ENCODE measurements at regions not wholly inside any gene's neighbourhood (a gene's known extent, or its start where the extent isn't known, plus 50 kb on each side); places are given as distances from the start of the nearest gene placed in this dataset.

- Histone ChIP-seq H3K4me3 (replicated peaks in 1 of 2; ENCODE audit: low read depth in 1 of 2, low read length in 2 of 2) (no peak overlapping the region), H3K27ac (ENCODE audit: low read depth, low read length) (no peak overlapping the region), H3K4me1 (ENCODE audit: control insufficient read depth in 1 of 2, insufficient read depth in 2 of 2, low read length in 2 of 2) (no peaks in the 10 kb centered on the region), H3K36me3 (ENCODE audit: control insufficient read depth in 1 of 2, insufficient read depth in 2 of 2, low read length in 2 of 2) (no peaks in the 10 kb centered on the region), H3K9me2 (ENCODE audit: insufficient read depth) (no peaks in the 10 kb centered on the region), H3K9me3 (ENCODE audit: control insufficient read depth in 1 of 2, insufficient read depth in 1 of 2, low read depth in 1 of 2, low read length in 2 of 2) (no peaks in the 10 kb centered on the region), H3K9ac (ENCODE audit: low read length) (no peak overlapping the region), H3K79me2 (ENCODE audit: insufficient read depth, low read length) (no peaks in the 10 kb centered on the region), H4K20me1 (ENCODE audit: insufficient read depth) (no peaks in the 10 kb centered on the region), H3K27me3 (ENCODE audit: insufficient read depth, low read length) (no peaks in the 10 kb centered on the region), H2AFZ (ENCODE audit: low read depth, low read length, poor library complexity, severe bottlenecking) (no peak overlapping the region), H3K4me2 (ENCODE audit: low read length) (no peak overlapping the region)
- DNase-seq (ENCODE audit: low read depth, low spot score) (no peak), ATAC-seq (no peak)
- ChIA-PET POLR2A (no interaction called here), CTCF (no interaction called here), RAD21 (ENCODE audit: low non-redundant PET in 1 of 2, low total read pairs in 2 of 2, uncharacterized antibody in 2 of 2, unreplicated experiment in 2 of 2) (no interaction called here)
- TF ChIP-seq FOSL1 (IDR thresholded peaks at IDR 0.05; ENCODE audit: low read depth): no peak
- no peak for TF ChIP-seq SIN3A (IDR thresholded peaks at IDR 0.05; ENCODE audit: low read depth)
- TF ChIP-seq, protein P1, sequence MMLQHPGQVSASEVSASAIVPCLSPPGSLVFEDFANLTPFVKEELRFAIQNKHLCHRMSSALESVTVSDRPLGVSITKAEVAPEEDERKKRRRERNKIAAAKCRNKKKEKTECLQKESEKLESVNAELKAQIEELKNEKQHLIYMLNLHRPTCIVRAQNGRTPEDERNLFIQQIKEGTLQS (IDR thresholded peaks at IDR 0.05): no peak
- TF ChIP-seq RAD21 (IDR thresholded peaks at IDR 0.05; ENCODE audit: low read depth): no peak
- TF ChIP-seq POLR2AphosphoS5 (IDR thresholded peaks at IDR 0.05; ENCODE audit: low read depth, low read length): no peak
- TF ChIP-seq ELF1 (IDR thresholded peaks at IDR 0.05; ENCODE audit: borderline replicate concordance, low read depth): no peak
- no peak for TF ChIP-seq CBX3 (IDR thresholded peaks at IDR 0.05; ENCODE audit: low read depth)
- TF ChIP-seq SRF (IDR thresholded peaks at IDR 0.05; ENCODE audit: low read depth): no peak
- no TSS peak for BruUV-seq (replicated peaks)
- intact Hi-C loops (cut with micrococcal nuclease): no loop called here
These were observed 150.2 kb upstream of the AGR3 start for GRCh38 chr7:17031906-17032551.

DNA sequence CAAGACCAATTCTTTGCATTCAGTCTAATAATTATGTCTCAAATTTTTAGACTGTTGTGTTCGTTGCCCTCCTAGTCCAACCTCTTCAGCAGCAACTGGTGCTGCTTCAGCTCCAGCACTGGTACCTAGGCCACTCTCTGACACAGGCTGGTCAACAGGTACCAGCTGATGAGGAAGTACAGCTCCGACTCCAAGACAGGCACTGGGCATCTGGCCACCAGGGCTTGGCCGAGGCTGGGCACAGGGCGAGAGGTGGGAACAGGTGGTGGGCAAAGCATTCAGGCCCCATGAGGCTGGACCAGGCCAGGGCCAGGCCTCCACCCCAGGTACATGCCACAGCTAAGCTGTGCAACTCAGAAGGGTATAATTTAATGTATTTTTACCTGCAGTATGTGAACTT lies 151.5 kb upstream of the AGR3 start:
- ATAC-seq: 0 out of 2 replicates have a peak, but pooled peaks have one; percentile 27
- BruUV-seq (replicated peaks): no TSS peak
- no peaks in the 10 kb centered on the region for H4K20me1 ChIP-seq (ENCODE audit: insufficient read depth)
- H3K4me2 ChIP-seq (ENCODE audit: low read length): no peak overlapping the region
- ChIA-PET RAD21 (ENCODE audit: low non-redundant PET in 1 of 2, low total read pairs in 2 of 2, uncharacterized antibody in 2 of 2, unreplicated experiment in 2 of 2) (no interaction called here), POLR2A (no interaction called here), CTCF (interaction anchor here (1.5 kb wide), 1 partner anchor 30 kb away, joined by 4 read pairs; no protein-coding TSS in a partner anchor)
- H3K4me1 ChIP-seq (ENCODE audit: control insufficient read depth in 1 of 2, insufficient read depth in 2 of 2, low read length in 2 of 2): no peaks in the 10 kb centered on the region
- intact Hi-C loops (cut with micrococcal nuclease): no loop called here
- H3K27ac ChIP-seq (ENCODE audit: low read depth, low read length): no peak overlapping the region
- no peak overlapping the region for H3K9ac ChIP-seq (ENCODE audit: low read length)
- no peaks in the 10 kb centered on the region for H3K27me3 ChIP-seq (ENCODE audit: insufficient read depth, low read length)
- no peaks in the 10 kb centered on the region for H3K9me2 ChIP-seq (ENCODE audit: insufficient read depth)
- DNase-seq (ENCODE audit: low read depth, low spot score): no peak
- H3K4me3 ChIP-seq (replicated peaks in 1 of 2; ENCODE audit: low read depth in 1 of 2, low read length in 2 of 2): no peak overlapping the region
- no peaks in the 10 kb centered on the region for H3K36me3 ChIP-seq (ENCODE audit: control insufficient read depth in 1 of 2, insufficient read depth in 2 of 2, low read length in 2 of 2)
- TF ChIP-seq ZFX (IDR thresholded peaks at IDR 0.05) (0 out of 2 replicates have a peak, but pooled peaks have one; percentile 12), CTCF (IDR thresholded peaks at IDR 0.05 in 2 of 3, conservative IDR thresholded peaks at IDR 0.05 in 1 of 3; ENCODE audit: borderline replicate concordance in 1 of 3, insufficient read depth in 1 of 3, low read depth in 2 of 3, low read length in 2 of 3) (no peak), EGR1 (IDR thresholded peaks at IDR 0.05; ENCODE audit: low read depth) (no peak), JUND (IDR thresholded peaks at IDR 0.05) (no peak)
- H3K79me2 ChIP-seq (ENCODE audit: insufficient read depth, low read length): no peaks in the 10 kb centered on the region
- no peak overlapping the region for H2AFZ ChIP-seq (ENCODE audit: low read depth, low read length, poor library complexity, severe bottlenecking)
- no peaks in the 10 kb centered on the region for H3K9me3 ChIP-seq (ENCODE audit: control insufficient read depth in 1 of 2, insufficient read depth in 1 of 2, low read depth in 1 of 2, low read length in 2 of 2)

Data from HCT116 (cell line).